Femur (tissue), 1 donor: ENCODE measurements at regions not wholly inside any gene's neighbourhood (a gene's known extent, or its start where the extent isn't known, plus 50 kb on each side); places are given as distances from the start of the nearest gene placed in this dataset.

Experiments used
- DNase-seq: peaks from one replicate; pipeline ENCODE4 v3.0.0-alpha.2; 2017

DNA sequence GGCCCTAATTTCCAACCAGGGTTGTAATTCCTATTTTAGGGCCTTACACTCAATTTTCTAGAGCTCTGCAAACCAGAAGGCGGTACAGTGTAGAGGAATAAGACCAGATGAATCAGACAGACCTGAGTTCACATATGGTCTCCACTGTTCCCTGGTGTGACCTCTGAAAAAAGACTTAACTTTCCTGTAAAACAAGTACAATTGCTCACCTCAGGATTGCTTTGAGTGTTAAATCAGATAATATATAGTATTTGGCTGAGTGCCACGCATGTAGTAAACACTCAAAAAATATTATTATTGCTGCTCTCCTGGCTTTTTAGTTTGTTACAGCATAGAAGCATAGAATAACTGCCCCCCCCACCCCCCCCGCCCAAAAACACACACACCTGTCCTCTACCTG, 51.0 kb upstream of the STT3B start:
- DNase-seq: no peak

DNA sequence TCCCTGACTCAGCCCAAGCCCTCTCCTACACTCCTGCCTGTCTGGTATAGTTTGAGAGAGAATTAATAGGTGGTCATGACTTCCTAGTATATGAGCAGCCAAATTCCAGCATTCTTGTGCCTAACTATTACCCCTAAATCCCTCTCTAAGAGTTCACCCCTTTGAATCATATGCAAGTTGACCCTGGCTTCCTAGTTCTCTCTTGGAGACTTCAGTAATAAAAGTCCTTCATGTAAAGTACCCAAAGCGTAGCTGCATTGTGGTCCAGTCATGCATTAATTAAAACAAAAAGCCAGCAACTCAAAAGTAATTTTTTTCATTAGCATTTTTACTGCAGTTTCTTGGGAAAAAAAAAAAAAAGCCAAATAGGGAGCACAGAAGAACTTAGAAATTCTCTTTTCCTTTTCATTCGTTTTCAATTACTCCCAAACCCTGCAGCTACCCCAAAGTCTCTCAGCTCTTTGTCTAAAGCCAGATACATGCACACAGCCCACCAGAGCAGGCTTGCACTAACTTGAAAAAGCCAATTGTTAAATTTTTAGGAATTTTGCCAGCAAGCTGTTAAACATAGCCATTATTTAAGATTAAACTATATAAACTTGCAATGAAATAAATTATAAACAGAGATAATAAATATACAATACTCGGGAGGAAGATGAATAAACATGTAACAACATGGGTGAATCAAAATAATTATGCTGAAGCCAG, 50.1 kb upstream of the STT3B start:
- no peak for DNase-seq
